GM12878 (cell line): ENCODE measurements at regions not wholly inside any gene's neighbourhood (a gene's known extent, or its start where the extent isn't known, plus 50 kb on each side); places are given as distances from the start of the nearest gene placed in this dataset.

Experiments
- ATAC-seq: fragments of 200-7000 bp; cut with Tn5 transposase; 3 replicates; pipeline ENCODE4 v1.9.1; 2020; ENCODE audit warnings: mild to moderate bottlenecking, moderate library complexity
- BruUV-seq: library from RNA; stranded (reverse); fragments of 400-500 nt; replicated peaks from 2 replicates; lab custom pipeline; 2021; lab: Mats Ljungman, UMichigan
- CTCF ChIA-PET: fragments of 300-600 bp; sonication (Branson Sonifier 250); formaldehyde crosslinking; extraction: SDS; loops from one replicate; lab custom pipeline; 2021; ENCODE audit warnings: inconsistent platforms; lab: Yijun Ruan, JAX
- POLR2A ChIA-PET: fragments of 350-600 bp; formaldehyde crosslinking; extraction: SDS; loops from one replicate; lab custom pipeline; 2021; ENCODE audit warnings: inconsistent platforms; lab: Charles Lee
- RAD21 ChIA-PET: fragments of 300-600 bp; sonication (Branson Sonifier 250); formaldehyde crosslinking; loops from one replicate; lab custom pipeline; 2023; ENCODE audit warnings: antibody characterized with exemption; ENCODE audit not compliant: unreplicated experiment; lab: Charles Lee
- SMC1A ChIA-PET: fragments of 300-600 bp; sonication (Branson Sonifier 250); formaldehyde crosslinking; loops from one replicate; lab custom pipeline; 2023; ENCODE audit not compliant: unreplicated experiment, uncharacterized antibody; lab: Charles Lee
- DNase-seq: peaks from one replicate; pipeline ENCODE4 v3.0.0-alpha.2; 2011; ENCODE audit warnings: low read depth, low spot score
- FAIRE-seq: peaks from 3 replicates; lab custom pipeline; 2011; peaks lifted over from hg19 to GRCh38; lab: Jason Lieb, UNC
- H2AFZ ChIP-seq: 2 replicates; pipeline ENCODE4 v1.6.0; 2011; ENCODE audit warnings: low read depth, low read length, control low read depth; ENCODE audit not compliant: control insufficient read depth
- H3K27ac ChIP-seq: 2 replicates; pipeline ENCODE4 v1.5.1; 2011; ENCODE audit warnings: control low read depth; ENCODE audit not compliant: control insufficient read depth, insufficient read depth
- H3K27me3 ChIP-seq, 2 experiments: replicated peaks in 1 of 2; 2 replicates each; pipeline versions ENCODE4 v1.6.0 to v1.6.1; 2011; ENCODE audit warnings: low read length in 1 of 2; ENCODE audit not compliant: control insufficient read depth in 2 of 2, insufficient read depth in 2 of 2
- H3K36me3 ChIP-seq, 2 experiments: 2 replicates each; pipeline ENCODE4 v1.5.1; 2011; ENCODE audit warnings: low read length in 1 of 2; ENCODE audit not compliant: control insufficient read depth in 2 of 2, insufficient read depth in 2 of 2
- H3K4me1 ChIP-seq: 2 replicates; pipeline ENCODE4 v1.6.1; 2011; ENCODE audit warnings: mild to moderate bottlenecking, low read length, moderate library complexity, mixed read lengths; ENCODE audit not compliant: control insufficient read depth, insufficient read depth
- H3K4me2 ChIP-seq: 2 replicates; pipeline ENCODE4 v1.6.0; 2011; ENCODE audit warnings: control low read depth; ENCODE audit not compliant: control insufficient read depth, insufficient read depth
- H3K4me3 ChIP-seq: fragments of 200-600 bp; sonication (generic); 2 replicates; pipeline ENCODE4 v1.5.1; 2016
- H3K79me2 ChIP-seq: 2 replicates; pipeline ENCODE4 v1.6.0; 2011; ENCODE audit warnings: low read length; ENCODE audit not compliant: control insufficient read depth, insufficient read depth
- H3K9ac ChIP-seq: 2 replicates; pipeline ENCODE4 v1.8.0; 2011; ENCODE audit warnings: low read length, control low read depth, mixed read lengths; ENCODE audit not compliant: control insufficient read depth, insufficient read depth
- H3K9me3 ChIP-seq: replicated peaks from 3 replicates; pipeline ENCODE4 v1.5.1; 2011; ENCODE audit warnings: mild to moderate bottlenecking, low read length; ENCODE audit not compliant: control insufficient read depth, insufficient read depth
- H4K20me1 ChIP-seq: 2 replicates; pipeline ENCODE4 v1.6.0; 2011; ENCODE audit not compliant: control insufficient read depth, insufficient read depth
- ATF7 ChIP-seq: fragments of 450-650 bp; IDR thresholded peaks from 2 replicates; pipeline ENCODE4 v1.6.1; 2016; ENCODE audit warnings: low read depth, mild to moderate bottlenecking
- BMI1 ChIP-seq: fragments of 450-650 bp; IDR thresholded peaks from 2 replicates; pipeline ENCODE4 v1.6.1; 2016; ENCODE audit warnings: mild to moderate bottlenecking, moderate library complexity, borderline replicate concordance
- NFXL1 ChIP-seq: fragments of 450-650 bp; IDR thresholded peaks from 2 replicates; pipeline ENCODE4 v1.6.1; 2017; ENCODE audit warnings: antibody characterized with exemption, mild to moderate bottlenecking, borderline replicate concordance
- NR2F1 ChIP-seq: fragments of 450-650 bp; conservative IDR thresholded peaks from 2 replicates; pipeline ENCODE4 v1.6.1; 2017; ENCODE audit warnings: mild to moderate bottlenecking
- RUNX3 ChIP-seq: IDR thresholded peaks from 2 replicates; pipeline ENCODE4 v1.6.1; 2012; ENCODE audit warnings: low read length, inconsistent platforms
- whole genome bisulfite sequencing: methylation state at CpG from one replicate; pipeline ENCODE4 v1.1.6; 2016; ENCODE audit warnings: low lambda C conversion rate; ENCODE audit not compliant: insufficient replicate concordance, insufficient coverage; ENCODE audit errors: missing lambda C conversion rate; 5-methylcytosine and 5-hydroxymethylcytosine counted together
- in situ Hi-C: fragments of 300-500 bp; cut with MboI; formaldehyde crosslinking; loops from 9 replicates; pipeline ENCODE4 v1.14.3; 2018; ENCODE audit warnings: mixed read lengths
- intact Hi-C: fragments of 100-400 bp; cut with micrococcal nuclease; formaldehyde crosslinking; loops from one replicate; pipeline ENCODE4 v1.14.2; 2022; ENCODE audit not compliant: unreplicated experiment
- TF ChIP-seq, protein P1 (sequence below): IDR thresholded peaks from 2 replicates; pipeline ENCODE4 v1.6.1; 2012; ENCODE audit warnings: low read length, inconsistent platforms
- TF ChIP-seq, protein P2 (sequence below): fragments of 150-350 bp; IDR thresholded peaks from 2 replicates; pipeline ENCODE4 v1.6.1; 2014; ENCODE audit warnings: mild to moderate bottlenecking, low read depth, low read length
- TF ChIP-seq, protein P3 (sequence below): fragments of 450-650 bp; IDR thresholded peaks from 2 replicates; pipeline ENCODE4 v1.6.1; 2016; ENCODE audit warnings: mild to moderate bottlenecking, moderate library complexity, borderline replicate concordance
- TF ChIP-seq, protein P4 (sequence below): fragments of 450-650 bp; IDR thresholded peaks from 2 replicates; pipeline ENCODE4 v1.6.1; 2016; ENCODE audit warnings: mild to moderate bottlenecking

DNA sequence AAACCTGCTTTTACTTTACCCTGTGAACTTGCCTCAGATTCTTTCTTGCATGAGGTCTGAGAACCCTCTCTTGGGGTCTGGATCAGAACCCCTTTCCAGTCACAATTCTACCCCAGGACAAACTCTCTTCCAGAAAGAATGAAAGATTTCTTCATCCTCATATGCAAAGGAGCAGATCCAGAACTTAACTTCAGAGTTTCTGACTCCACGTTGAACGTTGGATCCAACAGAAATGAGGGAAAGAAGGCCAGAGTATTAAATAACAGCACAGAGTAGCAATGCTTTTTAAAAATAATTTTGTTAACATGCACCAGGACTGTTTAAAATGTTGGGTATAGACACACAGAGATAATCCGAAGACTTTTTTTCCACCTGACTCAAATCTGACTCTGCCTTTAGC lies 632.9 kb upstream of the AUTS2 start:
- ATAC-seq (no peak), FAIRE-seq (no peak), DNase-seq (no peak)
- Histone ChIP-seq H2AFZ (no peak overlapping the region), H3K4me2 (no peak overlapping the region), H3K36me3 (no peaks in the 10 kb centered on the region), H3K4me1 (no peaks in the 10 kb centered on the region), H3K79me2 (no peaks in the 10 kb centered on the region), H3K9ac (no peak overlapping the region), H3K9me3 (no peaks in the 10 kb centered on the region; the same call in 2 of the 3 replicates), H3K27ac (no peak overlapping the region), H3K27me3 (no peaks in the 10 kb centered on the region), H3K4me3 (no peak overlapping the region), H4K20me1 (no peaks in the 10 kb centered on the region)
- RAD21 ChIA-PET: no interaction called here
- in situ Hi-C loops (no loop called here), intact Hi-C loops (no loop called here)
- no TSS peak for BruUV-seq
- SMC1A ChIA-PET: no interaction called here
- CTCF ChIA-PET: no interaction called here
- TF ChIP-seq, protein P1, sequence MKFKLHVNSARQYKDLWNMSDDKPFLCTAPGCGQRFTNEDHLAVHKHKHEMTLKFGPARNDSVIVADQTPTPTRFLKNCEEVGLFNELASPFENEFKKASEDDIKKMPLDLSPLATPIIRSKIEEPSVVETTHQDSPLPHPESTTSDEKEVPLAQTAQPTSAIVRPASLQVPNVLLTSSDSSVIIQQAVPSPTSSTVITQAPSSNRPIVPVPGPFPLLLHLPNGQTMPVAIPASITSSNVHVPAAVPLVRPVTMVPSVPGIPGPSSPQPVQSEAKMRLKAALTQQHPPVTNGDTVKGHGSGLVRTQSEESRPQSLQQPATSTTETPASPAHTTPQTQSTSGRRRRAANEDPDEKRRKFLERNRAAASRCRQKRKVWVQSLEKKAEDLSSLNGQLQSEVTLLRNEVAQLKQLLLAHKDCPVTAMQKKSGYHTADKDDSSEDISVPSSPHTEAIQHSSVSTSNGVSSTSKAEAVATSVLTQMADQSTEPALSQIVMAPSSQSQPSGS: no peak
- TF ChIP-seq ATF7: no peak
- WGBS: 12% methylated on average over 3 of the region's 3 CpGs
- POLR2A ChIA-PET: no interaction called here

DNA sequence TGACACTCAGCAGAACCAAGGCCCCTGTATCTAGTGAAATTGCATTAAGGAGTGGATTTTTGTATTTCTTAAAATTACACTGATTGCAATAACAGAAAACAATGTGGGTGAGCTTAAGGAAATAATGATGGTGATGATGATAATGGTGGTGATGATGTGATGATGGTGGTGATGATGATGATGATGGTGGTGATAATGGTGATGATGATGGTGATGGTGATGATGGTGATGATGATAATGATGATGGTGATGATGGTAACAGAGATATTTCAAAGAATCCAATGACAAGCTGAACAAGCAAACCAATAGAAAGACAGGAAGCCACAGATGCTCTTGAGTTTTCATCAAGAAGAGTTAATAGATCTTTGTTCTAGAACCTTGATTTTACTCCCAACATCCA lies 630.7 kb upstream of the AUTS2 start:
- H2AFZ ChIP-seq: no peak overlapping the region
- H4K20me1 ChIP-seq: no peaks in the 10 kb centered on the region
- no TSS peak for BruUV-seq
- ChIA-PET CTCF (no interaction called here), POLR2A (no interaction called here), SMC1A (no interaction called here), RAD21 (no interaction called here)
- H3K4me1 ChIP-seq: no peaks in the 10 kb centered on the region
- H3K27me3 ChIP-seq: no peaks in the 10 kb centered on the region
- in situ Hi-C loops (no loop called here), intact Hi-C loops (no loop called here)
- no peak overlapping the region for H3K27ac ChIP-seq
- no peaks in the 10 kb centered on the region for H3K36me3 ChIP-seq
- ATAC-seq: no peak
- no peak overlapping the region for H3K9ac ChIP-seq
- FAIRE-seq: no peak
- no peaks in the 10 kb centered on the region for H3K79me2 ChIP-seq
- no peak for DNase-seq
- no peak overlapping the region for H3K4me3 ChIP-seq
- H3K4me2 ChIP-seq: no peak overlapping the region
- no peaks in the 10 kb centered on the region; the same call in 2 of the 3 replicates for H3K9me3 ChIP-seq
- TF ChIP-seq NR2F1 (no peak), RUNX3 (no peak), NFXL1 (no peak), BMI1 (no peak)
- TF ChIP-seq, protein P2, sequence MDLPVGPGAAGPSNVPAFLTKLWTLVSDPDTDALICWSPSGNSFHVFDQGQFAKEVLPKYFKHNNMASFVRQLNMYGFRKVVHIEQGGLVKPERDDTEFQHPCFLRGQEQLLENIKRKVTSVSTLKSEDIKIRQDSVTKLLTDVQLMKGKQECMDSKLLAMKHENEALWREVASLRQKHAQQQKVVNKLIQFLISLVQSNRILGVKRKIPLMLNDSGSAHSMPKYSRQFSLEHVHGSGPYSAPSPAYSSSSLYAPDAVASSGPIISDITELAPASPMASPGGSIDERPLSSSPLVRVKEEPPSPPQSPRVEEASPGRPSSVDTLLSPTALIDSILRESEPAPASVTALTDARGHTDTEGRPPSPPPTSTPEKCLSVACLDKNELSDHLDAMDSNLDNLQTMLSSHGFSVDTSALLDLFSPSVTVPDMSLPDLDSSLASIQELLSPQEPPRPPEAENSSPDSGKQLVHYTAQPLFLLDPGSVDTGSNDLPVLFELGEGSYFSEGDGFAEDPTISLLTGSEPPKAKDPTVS: no peak
- TF ChIP-seq, protein P3, sequence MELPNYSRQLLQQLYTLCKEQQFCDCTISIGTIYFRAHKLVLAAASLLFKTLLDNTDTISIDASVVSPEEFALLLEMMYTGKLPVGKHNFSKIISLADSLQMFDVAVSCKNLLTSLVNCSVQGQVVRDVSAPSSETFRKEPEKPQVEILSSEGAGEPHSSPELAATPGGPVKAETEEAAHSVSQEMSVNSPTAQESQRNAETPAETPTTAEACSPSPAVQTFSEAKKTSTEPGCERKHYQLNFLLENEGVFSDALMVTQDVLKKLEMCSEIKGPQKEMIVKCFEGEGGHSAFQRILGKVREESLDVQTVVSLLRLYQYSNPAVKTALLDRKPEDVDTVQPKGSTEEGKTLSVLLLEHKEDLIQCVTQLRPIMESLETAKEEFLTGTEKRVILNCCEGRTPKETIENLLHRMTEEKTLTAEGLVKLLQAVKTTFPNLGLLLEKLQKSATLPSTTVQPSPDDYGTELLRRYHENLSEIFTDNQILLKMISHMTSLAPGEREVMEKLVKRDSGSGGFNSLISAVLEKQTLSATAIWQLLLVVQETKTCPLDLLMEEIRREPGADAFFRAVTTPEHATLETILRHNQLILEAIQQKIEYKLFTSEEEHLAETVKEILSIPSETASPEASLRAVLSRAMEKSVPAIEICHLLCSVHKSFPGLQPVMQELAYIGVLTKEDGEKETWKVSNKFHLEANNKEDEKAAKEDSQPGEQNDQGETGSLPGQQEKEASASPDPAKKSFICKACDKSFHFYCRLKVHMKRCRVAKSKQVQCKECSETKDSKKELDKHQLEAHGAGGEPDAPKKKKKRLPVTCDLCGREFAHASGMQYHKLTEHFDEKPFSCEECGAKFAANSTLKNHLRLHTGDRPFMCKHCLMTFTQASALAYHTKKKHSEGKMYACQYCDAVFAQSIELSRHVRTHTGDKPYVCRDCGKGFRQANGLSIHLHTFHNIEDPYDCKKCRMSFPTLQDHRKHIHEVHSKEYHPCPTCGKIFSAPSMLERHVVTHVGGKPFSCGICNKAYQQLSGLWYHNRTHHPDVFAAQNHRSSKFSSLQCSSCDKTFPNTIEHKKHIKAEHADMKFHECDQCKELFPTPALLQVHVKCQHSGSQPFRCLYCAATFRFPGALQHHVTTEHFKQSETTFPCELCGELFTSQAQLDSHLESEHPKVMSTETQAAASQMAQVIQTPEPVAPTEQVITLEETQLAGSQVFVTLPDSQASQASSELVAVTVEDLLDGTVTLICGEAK: no peak
- TF ChIP-seq, protein P4, sequence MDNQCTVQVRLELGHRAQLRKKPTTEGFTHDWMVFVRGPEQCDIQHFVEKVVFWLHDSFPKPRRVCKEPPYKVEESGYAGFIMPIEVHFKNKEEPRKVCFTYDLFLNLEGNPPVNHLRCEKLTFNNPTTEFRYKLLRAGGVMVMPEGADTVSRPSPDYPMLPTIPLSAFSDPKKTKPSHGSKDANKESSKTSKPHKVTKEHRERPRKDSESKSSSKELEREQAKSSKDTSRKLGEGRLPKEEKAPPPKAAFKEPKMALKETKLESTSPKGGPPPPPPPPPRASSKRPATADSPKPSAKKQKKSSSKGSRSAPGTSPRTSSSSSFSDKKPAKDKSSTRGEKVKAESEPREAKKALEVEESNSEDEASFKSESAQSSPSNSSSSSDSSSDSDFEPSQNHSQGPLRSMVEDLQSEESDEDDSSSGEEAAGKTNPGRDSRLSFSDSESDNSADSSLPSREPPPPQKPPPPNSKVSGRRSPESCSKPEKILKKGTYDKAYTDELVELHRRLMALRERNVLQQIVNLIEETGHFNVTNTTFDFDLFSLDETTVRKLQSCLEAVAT: no peak
